GM19395 (cell line): ENCODE measurements at regions not wholly inside any gene's neighbourhood (a gene's known extent, or its start where the extent isn't known, plus 50 kb on each side); places are given as distances from the start of the nearest gene placed in this dataset.

Source experiments
- ATAC-seq: cut with Tn5 transposase; IDR thresholded peaks from one replicate; pipeline ENCODE4 v1.9.1; 2021; ENCODE audit warnings: mild to moderate bottlenecking, moderate library complexity; ENCODE audit not compliant: unreplicated experiment

DNA sequence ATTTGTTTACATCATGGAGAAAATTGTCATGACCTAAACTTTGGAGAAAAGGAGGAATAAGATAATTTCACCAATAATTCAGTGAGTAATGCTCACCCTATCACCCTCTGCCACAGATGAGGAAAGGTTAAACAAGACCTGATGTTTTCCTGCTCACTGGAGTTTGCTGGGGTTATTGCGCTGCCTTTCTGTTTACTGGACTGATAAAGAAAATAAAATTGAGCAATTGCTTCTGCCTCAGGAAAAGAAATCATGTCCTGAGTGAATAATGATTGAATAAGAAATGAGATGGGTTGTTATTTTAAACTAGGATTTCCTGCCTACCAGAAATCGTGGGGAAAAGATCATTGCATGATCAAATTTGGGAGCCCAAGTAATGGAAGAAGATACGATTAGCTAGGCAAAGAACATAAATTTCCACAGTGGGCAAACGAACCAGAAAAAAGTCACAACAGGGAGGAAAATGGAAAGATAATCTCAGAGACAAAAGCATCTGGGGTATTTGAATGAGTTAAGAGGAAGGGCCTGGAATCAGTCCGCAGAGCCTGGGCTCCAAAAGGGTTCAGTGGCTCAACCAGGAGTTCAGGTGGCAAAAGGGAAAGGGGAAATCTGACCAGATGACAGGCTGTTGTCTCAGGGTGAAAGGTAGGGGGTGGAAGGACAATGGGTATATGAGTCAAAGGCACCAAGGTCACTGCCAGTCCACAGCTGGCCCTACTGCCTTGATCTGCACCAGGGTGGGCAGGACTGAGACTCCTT is 146.8 kb downstream of the FAM43A start:
- no peak for ATAC-seq

- ATAC-seq: no peak
Measured at GRCh38 chr3:194833114-194833910, 147.6 kb downstream of the FAM43A start.

GRCh38 chr3:194836661-194837060 is 151.0 kb downstream of the FAM43A start:
- no peak for ATAC-seq

- no peak for ATAC-seq
Measured at GRCh38 chr3:194837457-194838127, 151.9 kb downstream of the FAM43A start.

- ATAC-seq: no peak
Measured at GRCh38 chr3:194838236-194838635, 152.6 kb downstream of the FAM43A start.

GRCh38 chr3:194840661-194841514 is 155.2 kb downstream of the FAM43A start:
- ATAC-seq: no peak

GRCh38 chr3:194841515-194841841 is 155.8 kb downstream of the FAM43A start:
- ATAC-seq: no peak

GRCh38 chr3:194843556-194843955 is 157.9 kb downstream of the FAM43A start:
- ATAC-seq: no peak

DNA sequence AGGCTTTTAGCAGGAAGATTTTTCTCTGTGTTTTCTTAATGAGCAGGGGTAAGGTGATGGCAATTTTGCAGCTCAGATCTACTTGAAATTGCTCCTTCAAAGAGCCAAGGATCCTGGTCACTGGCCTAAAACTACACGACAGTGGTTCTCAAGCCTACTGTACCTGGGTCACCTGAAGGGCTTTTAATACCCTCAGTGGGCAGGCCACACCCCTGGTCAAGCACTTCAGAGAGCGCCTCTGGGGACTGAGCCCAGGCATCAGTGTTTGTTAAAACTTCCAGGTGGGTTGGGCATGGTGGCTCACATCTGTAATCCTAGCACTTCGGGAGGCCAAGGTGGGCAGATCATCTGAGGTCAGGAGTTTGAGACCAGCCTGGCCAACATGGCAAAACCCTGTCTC is 158.4 kb downstream of the FAM43A start:
- ATAC-seq: no peak

DNA sequence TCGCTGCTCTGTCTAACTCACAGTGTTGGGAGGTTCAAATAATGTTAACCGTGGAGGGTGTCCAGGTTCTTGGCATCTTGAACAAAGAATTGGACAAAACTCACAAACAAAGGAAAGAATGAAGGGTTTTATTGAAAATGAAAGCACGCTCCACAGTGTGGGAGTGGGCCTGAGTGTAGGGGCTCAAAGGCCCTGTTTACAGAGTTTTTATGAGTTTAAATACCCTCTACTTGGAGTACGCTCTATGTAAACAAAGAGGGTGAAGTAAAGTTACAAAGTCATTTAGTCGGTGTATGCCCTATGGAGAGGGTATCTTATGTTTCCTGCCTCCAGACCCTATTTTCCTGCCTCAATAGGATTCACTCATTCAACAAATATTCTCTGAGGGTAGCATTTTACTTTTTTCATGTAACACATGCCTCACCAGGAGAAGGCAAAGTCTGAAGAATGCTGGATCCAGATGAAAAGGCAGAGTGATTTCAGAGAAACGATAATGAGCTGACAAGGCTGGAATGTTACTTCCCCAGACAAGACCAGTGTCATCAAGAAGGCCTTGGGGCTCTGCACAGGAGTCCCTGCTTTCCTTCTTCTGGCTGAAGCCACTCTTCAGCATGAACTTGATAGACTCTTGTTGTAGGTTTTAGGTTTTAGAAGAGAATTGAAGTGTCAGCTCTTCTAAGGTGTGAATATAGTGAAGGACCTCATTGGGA is 163.6 kb downstream of the FAM43A start:
- ATAC-seq: no peak

- no peak for ATAC-seq
Measured at GRCh38 chr3:194851254-194851653, 165.6 kb downstream of the FAM43A start.

- ATAC-seq: no peak
Measured at GRCh38 chr3:194851941-194852340, 166.3 kb downstream of the FAM43A start.

DNA sequence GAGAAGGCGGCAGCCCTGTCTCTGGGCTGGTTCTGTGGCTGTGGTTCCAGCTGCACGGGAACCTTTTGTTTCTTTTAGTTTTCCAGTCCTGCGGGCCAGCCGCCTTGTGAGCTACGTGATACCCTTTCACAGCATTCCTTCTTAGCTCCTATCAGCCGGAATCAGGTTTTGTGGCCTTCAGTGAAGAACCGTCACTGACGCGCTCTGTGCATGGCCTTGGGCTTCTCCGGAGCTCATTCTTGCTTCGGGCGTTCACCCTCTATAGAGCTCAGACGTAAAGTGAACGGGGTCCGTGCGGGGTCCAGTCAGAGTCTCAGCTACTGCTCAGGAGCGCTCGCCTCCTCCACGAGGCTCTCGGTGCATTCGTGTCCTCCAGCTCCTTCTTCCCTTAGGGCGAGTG is 166.7 kb downstream of the FAM43A start:
- ATAC-seq: no peak

GRCh38 chr3:194852831-194853508 is 167.3 kb downstream of the FAM43A start:
- ATAC-seq: no peak

DNA sequence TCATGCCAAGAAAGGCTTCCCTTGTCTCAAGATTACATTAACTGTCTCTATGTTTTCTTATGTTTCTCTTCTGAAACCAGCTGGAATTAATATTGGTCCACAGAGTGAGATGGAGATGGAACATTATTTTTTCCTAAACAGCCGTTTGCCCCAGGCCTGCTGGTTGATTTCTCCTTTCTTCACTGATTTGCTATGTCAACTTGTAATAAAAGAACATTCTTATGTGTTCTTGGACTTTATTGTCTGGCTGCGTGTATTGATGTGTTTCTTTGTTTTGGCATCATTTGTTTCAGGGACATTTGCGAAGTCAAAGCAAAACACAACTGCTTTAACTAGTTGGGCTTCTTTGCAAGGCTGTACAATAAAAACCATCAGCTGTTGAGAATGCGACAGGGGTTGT is 168.5 kb downstream of the FAM43A start:
- ATAC-seq: no peak

- ATAC-seq: no peak
Measured at GRCh38 chr3:194854659-194855390, 169.1 kb downstream of the FAM43A start.

DNA sequence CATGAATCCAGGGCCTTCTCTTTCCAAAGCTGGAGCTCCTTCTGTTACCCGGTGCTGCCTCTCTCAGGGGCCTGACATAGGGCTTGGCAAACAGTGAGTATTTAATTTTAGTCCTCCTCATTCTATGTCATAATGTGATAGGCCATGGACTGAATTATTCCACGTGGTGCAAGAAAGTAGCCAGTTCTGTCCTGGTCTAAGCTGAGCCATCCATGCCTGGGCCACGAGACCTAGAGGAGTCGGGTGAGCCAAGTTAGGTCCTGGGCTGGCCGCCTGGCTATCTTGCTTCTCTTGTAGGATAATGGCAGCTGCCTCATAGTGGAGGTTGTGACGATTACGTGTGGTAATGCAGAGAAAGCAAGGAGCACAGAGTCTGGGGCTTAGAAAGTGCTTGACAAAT is 170.6 kb downstream of the FAM43A start:
- ATAC-seq: no peak

DNA sequence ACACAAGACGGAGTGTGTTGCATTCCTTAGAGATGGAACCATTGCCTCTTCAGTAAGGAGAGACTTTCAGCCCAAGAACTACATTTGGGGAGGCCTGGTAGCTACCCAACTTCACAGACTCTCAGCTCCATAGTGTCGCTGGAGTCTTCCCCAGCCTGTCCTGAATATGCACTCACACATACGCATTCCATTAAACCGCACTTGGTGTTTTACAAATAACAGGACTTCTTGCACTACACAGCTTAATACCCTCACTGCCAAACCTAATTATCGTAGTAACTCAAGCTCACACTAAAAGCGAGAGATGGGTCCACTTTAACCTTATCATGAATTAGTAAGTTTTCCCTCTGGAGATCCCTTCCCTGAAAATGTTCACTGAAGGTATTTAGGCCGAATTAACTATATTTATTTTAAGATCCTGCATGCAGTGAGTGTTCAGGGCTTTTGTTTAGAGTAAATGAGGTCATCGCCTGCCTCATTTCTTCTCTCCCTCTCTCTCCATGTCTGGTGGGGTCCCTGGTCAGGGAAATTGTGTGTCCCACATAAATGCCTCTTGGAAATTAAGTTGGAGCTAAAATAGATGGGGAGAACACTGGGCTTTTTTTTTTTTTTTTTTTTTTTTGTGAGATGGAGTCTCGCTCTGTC is 171.9 kb downstream of the FAM43A start:
- no peak for ATAC-seq

DNA sequence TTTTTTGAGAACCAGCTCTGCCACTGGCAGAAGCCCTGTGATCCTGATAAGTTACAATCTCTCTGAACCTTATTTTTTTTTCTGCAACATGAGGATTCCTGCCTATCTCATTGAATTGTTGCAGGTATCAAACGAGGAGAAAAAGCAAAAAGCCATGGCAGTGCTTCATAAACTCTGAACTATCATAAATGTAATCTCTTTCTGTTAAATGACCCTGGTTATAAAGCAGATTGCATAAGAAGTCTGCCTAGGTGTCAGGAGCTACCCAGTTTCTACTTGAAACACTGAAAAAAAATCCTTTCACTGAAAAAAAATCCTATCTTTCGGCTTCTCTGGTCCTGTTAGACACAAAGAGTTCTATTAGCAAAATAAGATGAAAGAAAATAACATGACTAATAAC is 172.7 kb downstream of the FAM43A start:
- no peak for ATAC-seq
